Peyer's patch (tissue), 4 donors: ENCODE measurements at regions not wholly inside any gene's neighbourhood (a gene's known extent, or its start where the extent isn't known, plus 50 kb on each side); places are given as distances from the start of the nearest gene placed in this dataset.

Source experiments
- CTCF ChIP-seq, 6 experiments: fragments of 450-650 bp in 4 of 6; fragments of 200-600 bp in 2 of 6; sonication (generic) in 1 of 6; IDR thresholded peaks; one replicate each; pipeline ENCODE4 v1.5.1; 2017 to 2019; ENCODE audit warnings: antibody characterized with exemption in 6 of 6, mild to moderate bottlenecking in 3 of 6, moderate library complexity in 1 of 6
- POLR2A ChIP-seq, 2 donors: fragments of 450-650 bp; IDR thresholded peaks; one replicate each; pipeline ENCODE4 v1.5.1; 2017; ENCODE audit warnings: antibody characterized with exemption in 2 of 2, mild to moderate bottlenecking in 2 of 2, moderate library complexity in 2 of 2

GRCh38 chr11:130762638-130763037, 153.6 kb downstream of the SNX19 start:
- TF ChIP-seq CTCF (IDR thresholded peaks at IDR 0.05) (no peak), POLR2A (IDR thresholded peaks at IDR 0.05) (no peak)
